ENCODE measurements at regions not wholly inside any gene's neighbourhood (a gene's known extent, or its start where the extent isn't known, plus 50 kb on each side); places are given as distances from the start of the nearest gene placed in this dataset.

DNA sequence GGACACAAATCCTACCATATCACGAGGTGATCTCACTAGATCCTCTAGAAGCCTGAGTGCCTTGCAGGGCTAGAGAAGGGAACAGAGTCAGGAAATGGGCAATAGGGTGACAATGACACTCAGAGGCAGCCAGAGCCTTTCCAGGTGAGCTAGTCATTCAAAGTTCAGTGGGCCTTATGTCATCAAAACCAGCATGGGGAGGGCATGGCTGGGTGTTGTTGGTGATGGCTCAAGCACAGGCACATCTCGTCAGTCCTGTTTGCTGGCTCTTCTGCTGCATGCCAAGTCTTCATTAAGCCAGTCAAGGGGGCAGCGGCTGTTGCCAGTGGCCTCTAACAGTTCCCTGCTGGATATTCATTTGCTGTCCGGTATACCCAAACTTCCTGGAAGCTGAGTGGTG, 99.6 kb upstream of the USP24 start (continued):
- TF ChIP-seq, protein P1, sequence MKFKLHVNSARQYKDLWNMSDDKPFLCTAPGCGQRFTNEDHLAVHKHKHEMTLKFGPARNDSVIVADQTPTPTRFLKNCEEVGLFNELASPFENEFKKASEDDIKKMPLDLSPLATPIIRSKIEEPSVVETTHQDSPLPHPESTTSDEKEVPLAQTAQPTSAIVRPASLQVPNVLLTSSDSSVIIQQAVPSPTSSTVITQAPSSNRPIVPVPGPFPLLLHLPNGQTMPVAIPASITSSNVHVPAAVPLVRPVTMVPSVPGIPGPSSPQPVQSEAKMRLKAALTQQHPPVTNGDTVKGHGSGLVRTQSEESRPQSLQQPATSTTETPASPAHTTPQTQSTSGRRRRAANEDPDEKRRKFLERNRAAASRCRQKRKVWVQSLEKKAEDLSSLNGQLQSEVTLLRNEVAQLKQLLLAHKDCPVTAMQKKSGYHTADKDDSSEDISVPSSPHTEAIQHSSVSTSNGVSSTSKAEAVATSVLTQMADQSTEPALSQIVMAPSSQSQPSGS (IDR thresholded peaks at IDR 0.05; ENCODE audit: low read length), result no peak
- TF ChIP-seq BCL11A (IDR thresholded peaks at IDR 0.05; ENCODE audit: low read depth in 2 of 2, low read length in 2 of 2), result no peak
- TF ChIP-seq GABPA (IDR thresholded peaks at IDR 0.05; ENCODE audit: borderline replicate concordance, insufficient read depth, low read length), result no peak
- TF ChIP-seq SAP30 (IDR thresholded peaks at IDR 0.05; ENCODE audit: insufficient read depth, insufficient replicate concordance, low read length), result no peak
- no peak for TF ChIP-seq EGR1 (IDR thresholded peaks at IDR 0.05; ENCODE audit: borderline replicate concordance, low read depth, low read length)
- TF ChIP-seq TAF7 (optimal IDR thresholded peaks at IDR 0.05; ENCODE audit: borderline replicate concordance, low read depth, low read length), result no peak
